Hippocampal formation (tissue), 2 donors: ENCODE measurements at regions not wholly inside any gene's neighbourhood (a gene's known extent, or its start where the extent isn't known, plus 50 kb on each side); places are given as distances from the start of the nearest gene placed in this dataset.
"Not testable (repeated sequence)": the region's sequence is repeated elsewhere in the genome, so short reads cannot be mapped to it uniquely, and the experiment has no call there.

Experiments
- DNase-seq, 2 donors: peaks; one replicate each; lab custom pipeline; 2025; lab: John Stamatoyannopoulos, UW

DNA sequence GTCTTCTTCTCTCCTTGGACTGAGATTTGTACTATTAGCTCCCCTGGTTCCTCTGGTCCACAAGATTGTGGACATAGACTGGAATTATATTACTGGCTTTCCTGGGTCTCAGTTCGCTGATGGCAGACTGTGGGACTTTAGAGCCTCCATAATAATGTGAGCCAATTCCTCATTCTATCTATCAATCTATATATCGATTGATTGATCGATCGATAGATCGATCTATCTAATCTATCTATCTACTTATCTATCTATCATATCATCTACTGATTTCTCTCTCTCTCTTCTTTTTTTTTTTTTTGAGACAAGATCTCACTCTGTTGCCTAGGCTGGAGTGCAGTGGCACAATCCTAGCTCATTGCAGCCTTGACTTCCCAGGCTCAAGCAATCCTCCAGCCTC, 51.5 kb upstream of the DDR1 start:
- DNase-seq: no peak

DNA sequence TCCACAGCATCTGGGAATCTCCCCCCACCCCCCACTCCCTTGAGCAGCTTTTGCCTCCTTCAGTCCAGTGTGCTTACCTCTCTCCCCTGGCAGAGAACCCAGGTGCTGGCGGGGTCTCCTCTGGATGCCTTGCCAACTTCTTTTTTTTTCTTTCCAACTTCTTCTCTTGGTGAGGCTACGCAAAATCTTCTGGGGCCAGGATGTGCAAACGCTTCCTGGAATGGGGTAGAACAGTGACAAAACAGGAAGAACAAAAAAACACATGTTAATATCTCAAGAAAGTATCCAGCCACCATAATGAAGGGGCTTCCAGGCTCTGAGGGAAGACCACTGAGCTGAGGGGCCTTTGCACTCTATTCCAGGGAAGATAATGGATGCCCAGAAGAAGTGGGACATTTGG, 53.9 kb upstream of the DDR1 start:
- no peak for DNase-seq

DNA sequence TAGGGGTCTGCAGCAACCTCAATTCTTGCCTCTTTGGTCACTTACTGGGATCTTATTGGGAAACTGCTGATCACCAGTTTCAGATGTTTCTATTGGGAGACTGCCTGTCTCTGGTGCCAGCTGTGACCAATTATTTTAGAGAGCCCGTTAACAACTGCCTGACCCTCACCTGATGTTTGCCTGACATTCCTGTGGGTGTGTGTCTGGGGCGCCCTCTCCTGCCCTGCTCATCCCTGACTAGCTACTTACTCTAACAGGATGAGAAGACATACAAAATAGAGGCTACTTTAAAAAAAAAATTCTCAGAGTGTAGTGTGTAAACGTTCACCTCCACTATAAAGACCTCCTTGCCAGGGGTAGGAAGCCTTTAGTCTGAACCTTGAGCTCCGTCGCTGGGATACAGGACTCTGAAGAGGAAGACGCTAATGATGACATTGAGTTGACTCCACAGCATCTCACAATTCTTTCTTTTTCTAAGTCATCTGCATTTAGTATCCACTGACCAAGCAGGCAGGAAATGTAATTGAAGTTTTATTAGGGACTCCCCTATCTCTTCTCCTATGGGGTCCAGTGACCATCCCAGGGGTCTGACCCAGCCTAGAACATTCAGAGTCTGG, 54.6 kb upstream of the DDR1 start:
- no peak for DNase-seq

DNA sequence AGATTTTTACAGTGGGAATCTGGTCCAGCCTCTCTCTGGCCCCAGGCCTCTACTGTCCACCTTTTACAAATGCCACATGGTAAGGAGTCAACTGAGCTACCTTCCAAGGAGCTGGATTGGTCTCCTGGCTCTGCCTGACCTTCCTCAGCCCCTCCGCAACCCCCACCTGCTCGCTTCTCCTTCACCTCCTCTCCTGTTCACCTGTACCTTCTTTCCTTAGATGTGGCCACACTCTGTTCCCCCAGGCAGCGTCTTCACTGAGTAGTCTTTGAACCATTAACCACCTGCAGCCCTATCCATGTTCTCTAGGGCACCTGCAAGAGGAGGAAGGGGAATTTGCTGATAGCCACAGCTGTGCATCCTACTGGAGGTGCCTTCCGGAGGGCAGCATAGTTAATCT, 55.3 kb upstream of the DDR1 start:
- no peak for DNase-seq

DNA sequence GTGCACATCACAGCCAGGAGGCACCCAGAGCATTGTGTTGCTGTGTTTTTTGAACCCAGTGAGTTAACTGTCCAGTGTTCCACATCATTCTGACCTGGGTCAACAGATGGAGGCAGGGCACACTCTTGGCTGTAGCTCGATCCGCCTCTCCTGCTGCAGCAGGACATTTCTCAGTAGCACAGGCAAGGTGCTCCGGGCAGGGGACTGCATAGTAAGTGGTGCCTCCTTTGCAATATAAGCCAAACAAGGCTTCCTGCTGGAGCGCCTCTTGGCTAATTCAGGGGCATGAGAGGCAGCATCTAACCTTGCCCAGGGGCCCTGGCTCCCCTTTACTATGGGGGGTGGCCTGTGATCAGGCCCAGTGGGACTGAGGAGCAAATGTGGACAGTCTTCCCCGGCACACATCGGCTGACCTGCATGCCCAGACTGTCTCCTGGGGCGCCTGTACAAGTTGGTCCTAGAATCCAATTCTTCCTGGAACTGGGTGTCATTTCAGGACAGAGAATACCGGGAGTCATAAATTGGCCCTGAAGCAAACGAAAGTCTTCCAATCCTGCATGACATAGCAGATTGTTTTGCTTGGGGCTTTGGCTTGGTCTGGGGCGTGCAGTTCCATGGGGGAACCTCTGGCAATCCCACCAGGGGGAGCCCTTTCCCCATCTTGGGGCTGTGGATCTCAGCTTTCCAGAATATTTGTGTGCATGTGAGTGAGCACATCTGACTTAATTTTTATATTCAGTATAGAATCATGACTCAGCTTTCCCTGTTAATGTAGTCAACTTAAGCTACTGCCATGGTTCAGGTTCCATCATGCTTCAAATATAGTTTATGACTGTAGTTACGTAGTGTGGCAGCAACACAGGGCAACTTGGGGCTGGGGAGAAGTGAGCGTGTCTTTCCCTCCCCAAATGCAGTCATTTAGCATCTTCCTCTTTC, 56.0 kb upstream of the DDR1 start:
- peak; percentile 79 to 83 for DNase-seq

DNA sequence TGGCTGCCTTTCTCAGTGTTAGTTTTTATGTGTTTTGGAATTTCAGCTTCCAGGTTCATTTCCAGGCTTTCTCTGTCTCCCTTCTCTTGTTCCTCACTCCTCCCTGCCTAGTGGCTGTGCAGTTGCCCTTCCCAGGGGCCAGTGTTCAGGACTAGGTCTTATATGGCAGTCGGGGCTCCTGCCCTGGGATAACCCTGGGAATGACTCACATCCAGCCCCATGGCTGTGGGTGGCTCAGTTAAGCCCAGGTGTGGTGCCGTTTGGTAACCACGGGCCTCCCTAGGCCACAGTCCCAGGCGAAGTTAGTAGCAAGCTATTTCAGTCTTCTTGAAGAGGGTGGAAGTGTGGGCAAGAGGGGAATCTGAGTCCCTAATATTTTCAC, 57.4 kb upstream of the DDR1 start:
- no peak for DNase-seq

DNA sequence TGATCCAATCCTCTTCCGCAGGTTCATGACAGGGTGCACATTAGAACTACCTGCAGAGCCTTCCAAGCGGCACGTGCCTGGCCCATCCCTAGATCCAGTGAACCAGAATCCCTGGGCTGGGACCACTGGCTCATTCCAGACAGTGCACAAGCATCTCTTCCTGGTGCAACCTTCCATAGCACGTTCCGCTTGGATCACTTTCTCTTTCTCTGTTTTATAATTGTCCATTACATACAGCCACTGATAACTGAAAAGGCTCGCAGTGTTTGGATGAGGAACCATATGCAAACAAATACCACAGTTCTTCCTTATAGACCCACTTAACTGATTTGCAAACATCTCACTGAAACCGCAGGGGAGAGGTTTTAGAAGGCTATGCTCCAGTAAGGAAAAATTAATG, 59.6 kb upstream of the DDR1 start:
- DNase-seq: no peak

DNA sequence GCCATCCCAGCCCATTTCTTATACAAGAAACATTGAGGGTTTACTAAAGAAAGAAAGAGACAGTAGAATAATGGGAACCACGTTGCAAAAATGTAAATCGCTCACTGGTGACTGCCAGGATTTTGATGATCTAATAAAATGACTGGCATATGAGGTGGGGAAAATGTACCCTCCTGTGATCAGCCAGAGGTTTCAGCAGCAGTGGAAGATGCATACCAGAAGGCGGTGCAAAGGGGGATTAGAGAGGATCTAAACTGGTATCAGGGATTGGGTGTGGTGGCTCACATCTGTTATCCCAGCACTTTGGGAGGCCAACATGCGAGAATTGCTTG, 60.8 kb upstream of the DDR1 start:
- DNase-seq: no peak

DNA sequence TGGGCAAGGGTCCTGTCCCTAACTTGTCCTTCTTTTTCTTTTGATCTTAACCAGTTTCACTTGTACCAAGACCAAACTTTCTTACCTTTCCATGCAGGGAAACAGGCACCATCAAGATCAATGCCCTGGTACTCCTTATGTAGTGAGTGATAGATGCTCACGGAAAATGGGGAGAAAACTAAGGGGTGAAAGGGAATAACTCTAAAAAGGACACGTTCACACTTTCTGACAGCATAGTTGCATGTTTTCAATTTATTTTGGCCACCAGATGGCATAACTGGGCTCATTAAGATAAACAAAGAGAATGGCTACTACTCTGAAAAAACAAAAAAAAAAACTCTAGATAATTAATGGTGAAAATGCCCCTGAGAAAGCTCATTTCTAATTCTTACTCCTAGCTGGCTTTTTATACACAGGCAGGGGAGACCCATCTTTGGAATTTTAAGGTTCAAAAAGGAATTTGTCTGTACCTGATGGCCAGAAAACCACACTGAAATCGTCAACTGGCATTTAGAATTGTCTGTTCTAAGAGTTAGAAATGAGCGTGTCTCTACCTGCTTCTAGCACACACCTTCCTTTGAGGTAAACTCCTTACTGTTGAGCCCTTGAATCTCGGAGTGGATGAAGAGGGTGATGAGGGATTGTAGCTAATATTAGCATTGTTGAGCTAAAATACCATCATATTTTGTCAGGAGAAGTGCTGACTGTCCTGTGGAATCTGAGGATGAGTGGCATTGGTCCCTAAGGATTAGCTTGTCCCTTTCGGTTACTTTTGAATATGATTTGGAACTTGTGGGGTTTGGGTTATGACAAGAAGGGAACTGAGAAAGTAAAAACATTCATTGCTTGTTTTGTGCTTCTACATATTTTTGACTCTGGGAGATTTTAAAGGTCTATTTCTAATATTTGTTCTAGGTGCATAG, 62.2 kb upstream of the DDR1 start:
- DNase-seq: peak in 1 of 2 donors; percentile 13

DNA sequence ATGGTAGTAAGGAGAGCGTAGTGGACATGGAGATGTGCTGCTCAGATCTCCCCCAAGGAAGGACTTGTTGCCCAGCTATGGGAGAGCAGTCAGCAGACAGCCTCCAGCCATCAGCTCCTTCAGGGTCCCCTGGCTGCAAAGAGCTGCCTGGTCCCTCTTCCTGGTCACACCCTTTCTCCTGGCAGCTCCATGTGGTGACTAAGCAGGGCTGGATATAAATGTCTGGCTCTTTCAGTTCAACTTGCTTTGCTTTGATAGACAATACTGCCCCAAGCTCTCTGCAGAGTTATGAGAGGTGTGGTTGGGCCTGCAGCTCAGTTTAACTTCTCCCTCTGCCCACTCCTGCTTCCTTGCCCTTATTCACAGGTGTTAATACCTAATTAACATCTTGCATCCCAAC, 64.1 kb upstream of the DDR1 start:
- no peak for DNase-seq

DNA sequence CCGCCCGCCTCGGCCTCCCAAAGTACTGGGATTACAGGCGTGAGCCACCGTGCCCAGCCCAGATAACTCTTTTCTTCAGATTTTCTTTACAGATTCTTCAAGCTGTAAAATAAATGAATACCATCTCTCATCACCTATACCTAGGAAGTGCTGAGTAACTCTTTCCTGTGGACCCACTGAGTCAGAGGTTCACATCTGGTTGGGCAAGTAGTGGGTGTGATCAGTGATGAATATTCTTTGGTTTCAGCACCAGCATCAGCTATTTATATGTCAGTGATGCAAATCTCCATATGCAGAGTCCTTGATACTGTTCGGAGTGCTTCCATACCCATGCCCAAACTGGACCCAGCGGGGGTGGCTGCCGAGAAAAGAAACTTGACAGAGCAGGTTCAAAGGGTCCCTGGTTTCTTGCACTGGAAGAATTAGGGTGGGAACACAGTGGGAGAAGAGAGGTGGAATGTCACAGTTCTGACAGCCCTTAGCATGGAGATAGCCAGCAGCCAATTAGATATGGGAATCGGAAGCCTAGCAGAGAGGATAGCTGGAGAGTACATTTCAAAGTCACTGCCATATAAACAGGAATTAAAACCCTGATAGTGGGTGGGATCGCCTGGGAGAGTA, 64.9 kb upstream of the DDR1 start:
- no peak for DNase-seq

DNA sequence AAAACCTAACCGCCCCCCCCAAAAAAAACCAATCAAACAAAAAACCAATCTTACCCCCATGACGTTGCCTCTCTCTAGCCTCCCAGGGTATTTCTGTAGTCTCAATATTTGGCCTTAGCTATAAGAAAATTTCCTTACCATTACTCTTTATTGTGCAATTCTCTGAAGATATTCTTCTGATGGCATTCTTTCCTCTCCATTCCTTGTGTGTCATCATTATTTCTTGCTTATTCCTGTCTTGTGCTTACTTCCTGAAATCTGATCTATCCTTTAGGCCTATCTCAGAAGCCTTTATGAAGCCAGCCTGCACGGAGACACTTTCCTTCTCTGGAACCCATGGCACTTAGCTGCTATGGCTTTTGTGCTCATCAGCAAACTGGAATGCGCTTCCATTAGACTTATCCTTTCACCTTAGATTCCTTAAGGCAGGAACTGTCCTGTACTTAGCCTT, 65.9 kb upstream of the DDR1 start:
- DNase-seq: no peak

DNA sequence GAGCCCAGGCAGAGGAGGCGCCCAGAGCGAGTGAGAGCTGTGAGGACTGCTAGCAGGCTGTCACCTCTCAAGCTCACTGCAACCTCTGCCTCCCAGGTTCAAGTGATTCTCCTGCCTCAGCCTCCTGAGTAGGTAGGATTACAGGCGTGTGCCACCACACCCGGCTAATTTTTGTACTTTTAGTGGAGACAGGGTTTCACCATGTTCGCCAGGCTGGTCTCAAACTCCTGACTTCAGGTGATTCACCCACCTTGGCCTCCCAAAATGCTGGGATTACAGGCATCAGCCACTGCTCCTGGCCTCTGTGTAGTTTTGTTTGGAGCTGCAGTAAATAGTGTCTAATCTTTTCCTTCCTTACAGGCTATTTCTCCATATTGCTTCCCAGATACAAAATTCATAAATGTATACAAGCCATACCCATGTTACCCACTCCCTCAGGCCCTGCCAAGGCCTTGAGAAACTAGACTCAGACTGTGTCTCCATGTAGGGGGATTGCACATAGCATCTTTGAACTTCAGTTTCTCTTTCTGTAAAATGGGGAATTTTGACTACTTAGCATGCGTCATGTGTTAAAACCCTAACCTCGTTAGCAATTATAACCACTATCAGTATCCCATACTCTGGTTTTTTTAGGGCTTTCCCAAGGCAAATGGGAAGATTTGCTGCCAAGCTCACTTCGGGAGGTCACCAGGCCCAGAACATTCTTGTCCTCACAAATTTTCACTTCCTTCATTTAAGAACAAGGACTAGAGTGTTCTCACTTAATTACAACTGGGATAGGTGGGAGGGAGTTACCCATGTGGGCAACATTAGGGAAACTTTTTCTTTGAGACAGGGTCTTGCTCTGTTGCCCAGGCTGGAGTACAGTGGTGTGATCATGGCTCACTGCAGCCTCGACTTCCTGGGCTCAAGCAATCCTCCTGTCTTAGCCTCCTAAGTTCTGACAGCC, 67.3 kb upstream of the DDR1 start:
- DNase-seq: no peak

DNA sequence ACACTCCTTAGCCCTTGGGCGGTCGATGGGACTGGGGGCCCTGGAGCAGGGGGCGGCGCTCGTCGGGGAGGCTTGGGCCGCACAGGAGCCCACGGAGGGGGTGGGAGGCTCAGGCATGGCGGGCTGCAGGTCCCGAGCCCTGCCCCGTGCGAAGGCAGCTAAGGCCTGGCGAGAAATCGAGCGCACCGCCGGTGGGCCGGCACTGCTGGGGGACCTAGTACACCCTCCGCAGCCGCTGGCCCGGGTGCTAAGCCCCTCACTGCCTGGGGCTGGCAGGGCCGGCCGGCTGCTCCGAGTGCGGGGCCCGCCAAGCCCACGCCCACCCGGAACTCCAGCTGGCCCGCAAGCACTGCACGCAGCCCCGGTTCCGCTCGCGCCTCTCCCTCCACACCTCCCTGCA, 68.0 kb upstream of the DDR1 start:
- DNase-seq: not testable (repeated sequence)

DNA sequence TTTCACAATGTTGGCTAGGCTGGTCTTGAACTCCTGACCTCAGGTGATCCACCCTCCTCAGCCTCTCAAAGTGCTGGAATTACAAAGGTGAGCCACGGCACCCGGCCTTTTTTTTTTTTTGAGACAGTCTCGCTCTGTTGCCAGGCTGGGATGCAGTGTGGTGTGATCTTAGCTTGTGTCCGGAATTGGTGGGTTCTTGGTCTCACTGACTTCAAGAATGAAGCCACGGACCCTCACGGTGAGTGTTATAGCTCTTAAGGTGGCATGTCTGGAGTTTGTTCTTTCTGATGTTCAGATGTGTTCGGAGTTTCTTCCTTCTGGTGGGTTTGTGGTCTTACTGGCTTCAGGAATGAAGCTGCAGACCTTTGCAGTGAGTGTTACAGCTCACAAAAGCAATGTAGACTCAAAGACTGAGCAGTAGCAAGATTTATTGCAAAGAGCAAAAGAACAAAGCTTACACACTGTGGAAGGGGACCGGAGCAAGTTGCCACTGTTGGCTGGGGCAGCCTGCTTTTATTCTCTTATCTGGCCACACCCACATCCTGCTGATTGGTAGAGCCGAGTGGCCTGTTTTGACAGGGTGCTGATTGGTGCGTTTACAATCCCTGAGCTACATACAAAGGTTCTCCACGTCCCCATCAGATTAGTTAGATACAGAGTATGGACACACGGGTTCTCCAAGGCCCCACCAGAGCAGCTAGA, 69.1 kb upstream of the DDR1 start:
- not testable (repeated sequence) for DNase-seq

DNA sequence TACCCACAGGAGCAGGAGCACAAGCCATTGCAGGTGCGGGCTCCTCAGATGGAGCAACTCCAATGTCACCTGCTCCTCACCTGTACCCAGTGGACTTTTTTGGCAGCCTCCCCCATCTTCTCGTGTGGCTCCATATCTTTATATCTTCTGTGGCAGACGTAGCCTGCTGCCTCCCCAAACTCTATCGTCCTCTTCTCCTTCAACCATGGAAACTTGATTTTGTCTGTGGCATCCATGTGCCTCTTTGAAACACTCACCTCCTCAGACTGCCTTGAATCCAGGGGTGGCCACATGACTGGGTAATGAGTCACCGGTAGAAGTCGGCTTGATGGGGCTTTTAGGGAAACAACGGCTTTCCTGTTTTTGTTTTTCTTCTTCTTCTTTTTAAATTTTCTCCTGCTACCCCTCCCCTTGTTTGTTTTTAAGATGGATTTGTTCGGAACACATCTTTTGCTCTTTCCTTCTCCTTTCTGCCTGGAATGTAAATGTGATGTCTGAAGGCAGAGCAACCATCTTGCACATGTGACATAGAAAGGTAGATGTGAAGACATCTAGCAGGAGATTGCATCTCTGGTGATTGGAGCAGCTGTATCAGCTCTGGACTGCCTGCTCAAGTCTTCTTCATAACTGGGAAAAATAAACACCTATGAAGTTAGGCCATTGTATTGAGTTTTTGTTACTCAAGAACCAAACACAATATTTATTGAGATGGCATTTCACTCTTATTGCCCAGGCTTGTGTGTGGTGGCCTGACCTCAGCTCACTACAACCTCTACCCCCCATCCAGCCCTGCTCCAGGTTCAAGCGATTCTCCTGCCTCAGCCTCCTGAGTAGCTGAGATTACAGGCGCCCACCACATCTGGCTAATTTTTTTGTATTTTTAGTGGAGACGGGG, 69.9 kb upstream of the DDR1 start:
- DNase-seq: no peak

DNA sequence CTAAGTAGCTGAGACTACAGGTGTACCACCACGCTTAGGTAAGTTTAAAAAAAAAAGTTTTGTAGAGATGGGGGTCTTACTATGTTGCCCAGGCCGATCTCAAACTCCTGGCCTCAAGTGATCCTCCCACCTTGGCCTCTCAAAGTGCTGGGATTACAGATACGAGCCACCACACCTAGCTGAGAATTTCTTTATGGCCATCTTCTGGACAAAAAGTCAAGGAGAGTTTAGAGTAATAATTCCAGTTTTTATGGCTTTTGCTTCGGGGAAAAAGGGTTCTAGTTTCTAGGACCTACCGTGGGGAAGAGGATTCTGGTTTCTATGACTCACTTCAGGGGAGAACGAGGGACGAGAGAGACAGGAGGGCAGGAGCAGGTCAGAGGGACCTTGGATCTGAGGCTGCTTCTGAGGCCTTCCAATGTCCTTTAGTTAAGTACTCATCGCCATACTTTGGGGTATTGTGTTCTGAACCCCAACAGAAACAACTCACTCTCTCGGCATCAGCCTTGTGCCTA, 69.3 kb upstream of the IER3 start:
- no peak for DNase-seq

DNA sequence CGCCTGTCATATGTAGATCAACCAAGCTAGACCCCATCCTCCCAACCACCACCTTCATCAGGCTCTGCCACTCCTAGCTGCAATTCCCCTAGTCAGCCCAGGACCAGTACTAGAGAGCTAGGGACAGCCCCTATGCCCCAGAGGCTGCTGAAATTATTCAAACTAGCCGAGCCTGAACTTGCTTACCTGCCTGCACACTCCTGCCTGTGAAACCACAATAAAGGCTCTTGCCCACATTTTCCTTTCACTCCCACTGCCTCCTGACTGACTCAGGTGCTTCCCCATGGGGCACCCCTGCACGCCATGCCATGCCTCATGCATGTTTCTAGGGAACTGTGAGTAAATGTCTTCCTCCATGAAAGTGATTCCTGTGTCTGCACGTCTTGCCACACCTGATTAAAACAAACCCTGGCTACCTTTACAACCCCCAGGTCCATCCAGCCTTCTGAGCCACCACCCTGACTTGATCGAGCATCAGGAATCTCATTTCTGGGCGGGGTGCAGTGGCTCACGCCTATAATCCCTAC, 66.5 kb upstream of the IER3 start:
- no peak for DNase-seq

DNA sequence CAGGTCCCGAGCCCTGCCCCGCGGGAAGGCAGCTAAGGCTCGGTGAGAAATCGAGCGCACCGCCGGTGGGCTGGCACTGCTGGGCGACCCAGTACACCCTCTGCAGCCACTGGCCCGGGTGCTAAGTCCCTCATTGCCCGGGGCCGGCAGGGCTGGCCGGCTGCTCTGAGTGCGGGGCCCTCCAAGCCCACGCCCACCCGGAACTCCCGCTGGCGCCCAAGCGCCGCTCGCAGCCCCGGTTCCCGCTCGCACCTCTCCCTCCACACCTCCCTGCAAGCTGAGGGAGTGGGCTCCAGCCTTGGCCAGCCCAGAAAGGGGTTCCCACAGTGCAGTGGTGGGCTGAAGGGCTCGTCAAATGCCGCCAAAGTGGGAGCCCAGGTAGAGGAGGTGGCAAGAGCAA, 63.2 kb upstream of the IER3 start:
- not testable (repeated sequence) for DNase-seq
